Mucosa of descending colon (tissue), 3 donors: ENCODE measurements at regions not wholly inside any gene's neighbourhood (a gene's known extent, or its start where the extent isn't known, plus 50 kb on each side); places are given as distances from the start of the nearest gene placed in this dataset.

Experiments
- ATAC-seq: fragments of 200-7000 bp; cut with Tn5 transposase; one replicate; pipeline ENCODE4 v1.9.1; 2020; ENCODE audit warnings: mild to moderate bottlenecking, moderate library complexity
- DNase-seq, 3 donors: peaks; one replicate each; pipeline ENCODE4 v3.0.0-alpha.2; 2020
- H3K36me3 ChIP-seq: fragments of 200-600 bp; one replicate; pipeline ENCODE4 v1.8.0; 2021; ENCODE audit warnings: low read depth, mild to moderate bottlenecking
- H3K4me1 ChIP-seq: fragments of 200-600 bp; one replicate; pipeline ENCODE4 v1.8.0; 2021; ENCODE audit warnings: low read depth, mild to moderate bottlenecking
- H3K4me3 ChIP-seq: fragments of 200-600 bp; one replicate; pipeline ENCODE4 v1.8.0; 2021; ENCODE audit warnings: mild to moderate bottlenecking
- H3K9me3 ChIP-seq: fragments of 200-600 bp; one replicate; pipeline ENCODE4 v1.8.0; 2021; ENCODE audit warnings: mild to moderate bottlenecking
- CTCF ChIP-seq: fragments of 200-600 bp; IDR thresholded peaks from one replicate; pipeline ENCODE4 v1.8.0; 2022; ENCODE audit warnings: antibody characterized with exemption, mild to moderate bottlenecking
- intact Hi-C, 2 donors: fragments of 100-400 bp; cut with DNase I in 1 of 2; cut with micrococcal nuclease in 1 of 2; formaldehyde crosslinking; loops; one replicate each; pipeline versions ENCODE4 v1.11.0 to v1.11.1; 2022; cut with DNase I, micrococcal nuclease
- donor health status: DM: no; HTN: no; CAD: no; lungs with moderate emphysema.
- donor health status: DM: no; HTN: no; CAD: no.
- donor health status: DM: no; HTN: yes; CAD: no.

DNA sequence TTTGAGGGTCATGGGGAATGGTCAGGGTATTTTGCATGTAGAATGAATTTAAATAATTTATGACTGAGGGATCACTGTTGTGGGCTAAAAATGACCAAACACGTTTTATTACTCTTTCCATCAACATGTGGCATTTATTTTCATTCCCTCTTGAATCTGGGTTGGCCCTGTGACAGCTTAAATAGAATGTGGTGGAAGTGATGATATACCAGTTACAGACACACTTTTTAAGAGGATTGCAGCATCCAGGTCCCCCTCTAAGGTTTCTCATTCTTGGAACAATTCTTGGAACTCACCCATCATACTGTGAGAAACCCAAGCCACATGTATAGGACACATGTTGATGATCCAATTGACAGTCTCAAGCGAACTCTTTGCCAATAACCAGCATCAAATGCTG is 272.4 kb downstream of the ETV1 start:
- no peak overlapping the region for H3K4me3 ChIP-seq
- no peak for ATAC-seq
- TF ChIP-seq CTCF, result no peak
- DNase-seq, result no peak
- H3K9me3 ChIP-seq, result no peaks in the 10 kb centered on the region
- H3K4me1 ChIP-seq, result no peaks in the 10 kb centered on the region
- H3K36me3 ChIP-seq, result no peaks in the 10 kb centered on the region
- intact Hi-C loops, result no loop called here

DNA sequence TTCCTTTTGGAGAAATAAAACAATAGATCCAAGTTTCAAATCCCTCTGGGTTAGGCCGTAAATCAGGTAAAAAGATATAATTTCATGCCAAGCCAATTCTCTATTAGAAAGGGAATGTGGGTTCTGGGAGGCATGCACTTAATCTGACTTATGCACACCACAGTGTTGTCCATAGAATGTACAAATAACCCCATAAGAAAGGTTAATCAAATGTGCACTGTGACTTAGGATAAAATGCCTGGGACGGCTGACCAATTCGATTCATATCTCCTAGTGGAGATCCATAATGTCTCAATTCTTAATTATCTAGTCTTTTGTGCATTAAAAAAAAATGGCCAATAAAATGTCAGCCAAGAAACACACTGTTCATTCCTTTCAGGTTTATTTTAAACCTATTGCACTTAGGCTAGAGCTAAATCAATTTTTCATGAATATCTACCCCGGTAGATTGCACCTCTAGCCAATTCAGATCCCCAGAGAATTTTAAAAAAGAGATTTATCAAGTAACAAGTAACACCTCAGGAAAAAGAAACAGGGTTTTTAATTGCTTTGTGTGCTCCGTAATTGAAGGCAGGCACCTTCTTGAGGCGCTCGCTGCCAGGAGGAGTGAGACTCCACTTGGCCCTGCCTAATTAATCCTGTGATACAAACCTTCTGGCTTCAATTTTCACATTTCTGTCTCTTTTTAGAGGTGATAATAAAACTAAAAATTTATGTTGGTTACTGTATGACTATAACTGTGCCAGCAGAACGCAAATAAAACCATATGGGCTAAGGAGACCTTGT is 265.1 kb downstream of the ETV1 start:
- no peak for ATAC-seq
- no peak for DNase-seq
- intact Hi-C loops, result no loop called here
- H3K9me3 ChIP-seq, result no peaks in the 10 kb centered on the region
- H3K4me3 ChIP-seq, result no peak overlapping the region
- no peaks in the 10 kb centered on the region for H3K36me3 ChIP-seq
- H3K4me1 ChIP-seq, result no peaks in the 10 kb centered on the region
- no peak for TF ChIP-seq CTCF

GRCh38 chr7:13724977-13725566 is 264.4 kb downstream of the ETV1 start:
- intact Hi-C loops, result no loop called here
- DNase-seq, result no peak
- no peaks in the 10 kb centered on the region for H3K36me3 ChIP-seq
- ATAC-seq, result no peak
- no peaks in the 10 kb centered on the region for H3K4me1 ChIP-seq
- no peak for TF ChIP-seq CTCF
- no peaks in the 10 kb centered on the region for H3K9me3 ChIP-seq
- H3K4me3 ChIP-seq, result no peak overlapping the region

DNA sequence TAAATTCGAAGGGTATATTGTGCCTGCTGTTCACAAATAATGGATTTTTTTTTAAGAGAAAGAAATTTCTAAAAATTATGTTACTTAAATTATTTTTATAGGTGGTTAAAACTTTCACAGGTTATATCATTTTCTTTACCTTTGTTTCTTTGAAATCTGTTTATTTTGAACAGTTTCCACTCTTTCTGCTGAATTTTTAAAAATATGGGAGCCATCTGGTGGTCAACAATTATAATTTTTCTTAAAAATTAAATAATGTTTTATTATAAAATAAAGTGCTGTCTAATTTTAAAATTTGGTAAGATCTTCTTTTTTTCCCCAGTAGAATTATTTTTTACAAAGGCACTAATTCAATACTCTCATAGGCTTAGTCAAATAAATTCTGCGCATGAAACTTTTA is 263.9 kb downstream of the ETV1 start:
- H3K4me3 ChIP-seq, result no peak overlapping the region
- H3K4me1 ChIP-seq, result no peaks in the 10 kb centered on the region
- intact Hi-C loops, result no loop called here
- ATAC-seq (no peak), DNase-seq (no peak)
- H3K9me3 ChIP-seq, result no peaks in the 10 kb centered on the region
- no peaks in the 10 kb centered on the region for H3K36me3 ChIP-seq
- TF ChIP-seq CTCF, result no peak

DNA sequence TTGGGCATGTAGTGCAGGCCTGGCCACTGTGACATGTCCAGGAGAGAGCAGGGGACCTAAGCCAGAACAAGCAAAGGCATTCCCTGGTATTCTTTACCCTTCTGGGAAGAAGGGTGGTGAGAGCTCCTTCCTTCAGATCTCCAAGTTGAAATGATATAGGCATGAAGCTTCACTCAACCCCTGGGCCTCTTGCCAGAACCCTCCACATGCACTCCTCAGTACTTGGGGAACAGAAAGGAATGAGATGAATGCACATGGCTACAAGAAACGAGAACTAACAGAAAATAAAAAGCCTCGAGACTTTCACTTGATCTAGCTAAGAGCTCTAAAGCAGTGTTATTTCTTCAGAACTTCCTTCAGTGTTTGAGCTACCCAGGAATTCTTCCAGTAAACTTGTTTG is 262.2 kb downstream of the ETV1 start:
- Histone ChIP-seq H3K4me3 (no peak overlapping the region), H3K36me3 (no peaks in the 10 kb centered on the region), H3K4me1 (no peaks in the 10 kb centered on the region), H3K9me3 (no peaks in the 10 kb centered on the region)
- no peak for TF ChIP-seq CTCF
- ATAC-seq (no peak), DNase-seq (no peak)
- intact Hi-C loops, result no loop called here
